ENCODE measurements at regions not wholly inside any gene's neighbourhood (a gene's known extent, or its start where the extent isn't known, plus 50 kb on each side); places are given as distances from the start of the nearest gene placed in this dataset.

DNA sequence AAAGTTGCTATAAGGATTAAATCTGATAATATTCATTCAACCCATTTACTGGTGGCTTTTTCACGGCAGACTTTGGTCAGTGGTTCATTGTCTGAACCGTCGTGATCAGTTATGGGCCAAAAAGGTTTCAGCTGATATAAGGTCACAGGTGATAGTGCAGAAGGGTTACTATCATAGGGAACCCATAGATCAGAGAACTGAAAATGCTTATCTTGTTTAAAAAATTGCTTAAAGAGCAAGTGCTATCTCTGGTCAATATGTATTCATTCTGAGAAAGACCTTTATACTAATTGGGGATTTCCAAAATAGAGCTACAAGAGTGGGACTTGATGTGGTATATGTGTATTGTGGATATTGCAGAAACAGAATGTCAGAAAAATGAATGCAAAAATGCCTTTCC lies 147.8 kb upstream of the SEMA3E start:
- TF ChIP-seq, protein P1, sequence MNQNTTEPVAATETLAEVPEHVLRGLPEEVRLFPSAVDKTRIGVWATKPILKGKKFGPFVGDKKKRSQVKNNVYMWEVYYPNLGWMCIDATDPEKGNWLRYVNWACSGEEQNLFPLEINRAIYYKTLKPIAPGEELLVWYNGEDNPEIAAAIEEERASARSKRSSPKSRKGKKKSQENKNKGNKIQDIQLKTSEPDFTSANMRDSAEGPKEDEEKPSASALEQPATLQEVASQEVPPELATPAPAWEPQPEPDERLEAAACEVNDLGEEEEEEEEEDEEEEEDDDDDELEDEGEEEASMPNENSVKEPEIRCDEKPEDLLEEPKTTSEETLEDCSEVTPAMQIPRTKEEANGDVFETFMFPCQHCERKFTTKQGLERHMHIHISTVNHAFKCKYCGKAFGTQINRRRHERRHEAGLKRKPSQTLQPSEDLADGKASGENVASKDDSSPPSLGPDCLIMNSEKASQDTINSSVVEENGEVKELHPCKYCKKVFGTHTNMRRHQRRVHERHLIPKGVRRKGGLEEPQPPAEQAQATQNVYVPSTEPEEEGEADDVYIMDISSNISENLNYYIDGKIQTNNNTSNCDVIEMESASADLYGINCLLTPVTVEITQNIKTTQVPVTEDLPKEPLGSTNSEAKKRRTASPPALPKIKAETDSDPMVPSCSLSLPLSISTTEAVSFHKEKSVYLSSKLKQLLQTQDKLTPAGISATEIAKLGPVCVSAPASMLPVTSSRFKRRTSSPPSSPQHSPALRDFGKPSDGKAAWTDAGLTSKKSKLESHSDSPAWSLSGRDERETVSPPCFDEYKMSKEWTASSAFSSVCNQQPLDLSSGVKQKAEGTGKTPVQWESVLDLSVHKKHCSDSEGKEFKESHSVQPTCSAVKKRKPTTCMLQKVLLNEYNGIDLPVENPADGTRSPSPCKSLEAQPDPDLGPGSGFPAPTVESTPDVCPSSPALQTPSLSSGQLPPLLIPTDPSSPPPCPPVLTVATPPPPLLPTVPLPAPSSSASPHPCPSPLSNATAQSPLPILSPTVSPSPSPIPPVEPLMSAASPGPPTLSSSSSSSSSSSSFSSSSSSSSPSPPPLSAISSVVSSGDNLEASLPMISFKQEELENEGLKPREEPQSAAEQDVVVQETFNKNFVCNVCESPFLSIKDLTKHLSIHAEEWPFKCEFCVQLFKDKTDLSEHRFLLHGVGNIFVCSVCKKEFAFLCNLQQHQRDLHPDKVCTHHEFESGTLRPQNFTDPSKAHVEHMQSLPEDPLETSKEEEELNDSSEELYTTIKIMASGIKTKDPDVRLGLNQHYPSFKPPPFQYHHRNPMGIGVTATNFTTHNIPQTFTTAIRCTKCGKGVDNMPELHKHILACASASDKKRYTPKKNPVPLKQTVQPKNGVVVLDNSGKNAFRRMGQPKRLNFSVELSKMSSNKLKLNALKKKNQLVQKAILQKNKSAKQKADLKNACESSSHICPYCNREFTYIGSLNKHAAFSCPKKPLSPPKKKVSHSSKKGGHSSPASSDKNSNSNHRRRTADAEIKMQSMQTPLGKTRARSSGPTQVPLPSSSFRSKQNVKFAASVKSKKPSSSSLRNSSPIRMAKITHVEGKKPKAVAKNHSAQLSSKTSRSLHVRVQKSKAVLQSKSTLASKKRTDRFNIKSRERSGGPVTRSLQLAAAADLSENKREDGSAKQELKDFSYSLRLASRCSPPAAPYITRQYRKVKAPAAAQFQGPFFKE (tag by site-specific recombination; IDR thresholded peaks at IDR 0.05; ENCODE audit: borderline replicate concordance), result no peak
- no peak for TF ChIP-seq REPIN1 (tag by site-specific recombination; IDR thresholded peaks at IDR 0.05; ENCODE audit: low read depth)
- TF ChIP-seq, protein P2, sequence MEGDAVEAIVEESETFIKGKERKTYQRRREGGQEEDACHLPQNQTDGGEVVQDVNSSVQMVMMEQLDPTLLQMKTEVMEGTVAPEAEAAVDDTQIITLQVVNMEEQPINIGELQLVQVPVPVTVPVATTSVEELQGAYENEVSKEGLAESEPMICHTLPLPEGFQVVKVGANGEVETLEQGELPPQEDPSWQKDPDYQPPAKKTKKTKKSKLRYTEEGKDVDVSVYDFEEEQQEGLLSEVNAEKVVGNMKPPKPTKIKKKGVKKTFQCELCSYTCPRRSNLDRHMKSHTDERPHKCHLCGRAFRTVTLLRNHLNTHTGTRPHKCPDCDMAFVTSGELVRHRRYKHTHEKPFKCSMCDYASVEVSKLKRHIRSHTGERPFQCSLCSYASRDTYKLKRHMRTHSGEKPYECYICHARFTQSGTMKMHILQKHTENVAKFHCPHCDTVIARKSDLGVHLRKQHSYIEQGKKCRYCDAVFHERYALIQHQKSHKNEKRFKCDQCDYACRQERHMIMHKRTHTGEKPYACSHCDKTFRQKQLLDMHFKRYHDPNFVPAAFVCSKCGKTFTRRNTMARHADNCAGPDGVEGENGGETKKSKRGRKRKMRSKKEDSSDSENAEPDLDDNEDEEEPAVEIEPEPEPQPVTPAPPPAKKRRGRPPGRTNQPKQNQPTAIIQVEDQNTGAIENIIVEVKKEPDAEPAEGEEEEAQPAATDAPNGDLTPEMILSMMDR (tag by site-specific recombination; IDR thresholded peaks at IDR 0.05), result no peak

Measured in HEK293 (cell line).